Endothelial cell (in vitro differentiated cells): ENCODE measurements at regions not wholly inside any gene's neighbourhood (a gene's known extent, or its start where the extent isn't known, plus 50 kb on each side); places are given as distances from the start of the nearest gene placed in this dataset.

Source experiments
- DNase-seq: peaks from one replicate; pipeline ENCODE4 v3.0.0; 2021; ENCODE audit warnings: low spot score
- H3K27ac Mint-ChIP-seq: one replicate; pipeline ENCODE4 v1.8.0; 2021; ENCODE audit warnings: mixed read lengths, inconsistent platforms; ENCODE audit not compliant: unreplicated experiment
- H3K27me3 Mint-ChIP-seq: one replicate; pipeline ENCODE4 v1.8.0; 2021; ENCODE audit warnings: mild to moderate bottlenecking, moderate library complexity, mixed read lengths, inconsistent platforms; ENCODE audit not compliant: unreplicated experiment
- H3K36me3 Mint-ChIP-seq: one replicate; pipeline ENCODE4 v1.8.0; 2021; ENCODE audit warnings: mild to moderate bottlenecking, low read depth, mixed read lengths, inconsistent platforms; ENCODE audit not compliant: unreplicated experiment
- H3K4me1 Mint-ChIP-seq: one replicate; pipeline ENCODE4 v1.8.0; 2021; ENCODE audit warnings: mild to moderate bottlenecking, mixed read lengths, inconsistent platforms; ENCODE audit not compliant: unreplicated experiment
- H3K4me3 Mint-ChIP-seq: one replicate; pipeline ENCODE4 v1.8.0; 2021; ENCODE audit warnings: mild to moderate bottlenecking, mixed read lengths, inconsistent platforms; ENCODE audit not compliant: unreplicated experiment
- H3K9me3 Mint-ChIP-seq: one replicate; pipeline ENCODE4 v1.8.0; 2021; ENCODE audit warnings: mixed read lengths, inconsistent platforms; ENCODE audit not compliant: unreplicated experiment
- TF ChIP-seq, protein P1 (sequence below): fragments of 200-600 bp; sonication (generic); IDR thresholded peaks from one replicate; pipeline ENCODE4 v1.5.0; 2021; ENCODE audit warnings: antibody characterized with exemption; ENCODE audit not compliant: unreplicated experiment

DNA sequence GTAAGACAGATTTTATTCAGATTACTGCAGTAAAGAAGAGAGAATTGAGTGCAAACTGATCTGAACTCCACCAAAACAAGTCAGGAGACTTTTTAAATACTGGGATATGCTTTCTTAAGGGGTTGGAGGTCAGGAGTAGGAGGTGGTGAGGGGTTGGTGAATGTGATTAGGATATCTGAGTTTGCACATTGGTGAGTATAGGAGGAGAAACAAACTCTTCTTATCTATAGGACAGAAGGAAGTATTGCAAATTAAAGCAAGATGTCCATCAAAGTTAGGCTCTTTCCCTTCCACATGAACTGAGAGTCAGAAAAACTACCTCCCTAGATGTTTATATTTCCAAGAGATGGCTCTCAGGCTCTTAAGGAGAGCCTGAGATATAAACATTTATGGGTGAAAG, 114.6 kb upstream of the HTR1E start:
- TF ChIP-seq, protein P1, sequence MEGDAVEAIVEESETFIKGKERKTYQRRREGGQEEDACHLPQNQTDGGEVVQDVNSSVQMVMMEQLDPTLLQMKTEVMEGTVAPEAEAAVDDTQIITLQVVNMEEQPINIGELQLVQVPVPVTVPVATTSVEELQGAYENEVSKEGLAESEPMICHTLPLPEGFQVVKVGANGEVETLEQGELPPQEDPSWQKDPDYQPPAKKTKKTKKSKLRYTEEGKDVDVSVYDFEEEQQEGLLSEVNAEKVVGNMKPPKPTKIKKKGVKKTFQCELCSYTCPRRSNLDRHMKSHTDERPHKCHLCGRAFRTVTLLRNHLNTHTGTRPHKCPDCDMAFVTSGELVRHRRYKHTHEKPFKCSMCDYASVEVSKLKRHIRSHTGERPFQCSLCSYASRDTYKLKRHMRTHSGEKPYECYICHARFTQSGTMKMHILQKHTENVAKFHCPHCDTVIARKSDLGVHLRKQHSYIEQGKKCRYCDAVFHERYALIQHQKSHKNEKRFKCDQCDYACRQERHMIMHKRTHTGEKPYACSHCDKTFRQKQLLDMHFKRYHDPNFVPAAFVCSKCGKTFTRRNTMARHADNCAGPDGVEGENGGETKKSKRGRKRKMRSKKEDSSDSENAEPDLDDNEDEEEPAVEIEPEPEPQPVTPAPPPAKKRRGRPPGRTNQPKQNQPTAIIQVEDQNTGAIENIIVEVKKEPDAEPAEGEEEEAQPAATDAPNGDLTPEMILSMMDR: no peak
- no peaks in the 10 kb centered on the region for H3K27me3 Mint-ChIP-seq
- no peaks in the 10 kb centered on the region for H3K36me3 Mint-ChIP-seq
- H3K4me1 Mint-ChIP-seq: no peaks in the 10 kb centered on the region
- no peaks in the 10 kb centered on the region for H3K9me3 Mint-ChIP-seq
- no peak overlapping the region for H3K4me3 Mint-ChIP-seq
- DNase-seq: no peak
- no peak overlapping the region for H3K27ac Mint-ChIP-seq

DNA sequence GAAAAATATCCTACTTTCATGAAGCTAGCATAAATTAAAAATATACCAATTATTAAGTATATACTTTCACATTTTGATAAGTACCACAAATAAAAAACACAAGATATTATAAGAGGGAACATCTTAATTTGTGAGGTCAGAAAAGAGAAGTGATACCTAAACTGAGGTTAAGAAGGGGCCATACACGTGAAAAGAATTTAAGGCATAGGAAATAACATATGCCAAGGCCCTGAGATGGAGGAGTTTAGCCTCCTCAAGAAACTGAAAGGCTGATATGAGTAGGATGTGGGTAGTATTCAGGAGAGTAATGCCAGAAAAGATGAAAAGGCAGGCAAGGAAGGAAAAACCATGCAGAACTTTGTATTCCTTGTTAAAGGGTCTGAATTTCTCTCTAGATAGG, 116.6 kb upstream of the HTR1E start:
- Mint-ChIP-seq H3K9me3 (no peaks in the 10 kb centered on the region), H3K4me3 (no peak overlapping the region), H3K36me3 (no peaks in the 10 kb centered on the region), H3K4me1 (no peaks in the 10 kb centered on the region), H3K27me3 (peaks cover 3% of the 10 kb centered on the region), H3K27ac (no peak overlapping the region)
- DNase-seq: no peak
- TF ChIP-seq, protein P1: no peak

- Mint-ChIP-seq H3K9me3 (no peaks in the 10 kb centered on the region), H3K27me3 (no peaks in the 10 kb centered on the region), H3K36me3 (no peaks in the 10 kb centered on the region), H3K4me3 (no peak overlapping the region), H3K4me1 (no peaks in the 10 kb centered on the region), H3K27ac (no peak overlapping the region)
- TF ChIP-seq, protein P1: no peak
- DNase-seq: no peak
Observed at GRCh38 chr6:86793649-86794048, 143.7 kb upstream of the HTR1E start.

DNA sequence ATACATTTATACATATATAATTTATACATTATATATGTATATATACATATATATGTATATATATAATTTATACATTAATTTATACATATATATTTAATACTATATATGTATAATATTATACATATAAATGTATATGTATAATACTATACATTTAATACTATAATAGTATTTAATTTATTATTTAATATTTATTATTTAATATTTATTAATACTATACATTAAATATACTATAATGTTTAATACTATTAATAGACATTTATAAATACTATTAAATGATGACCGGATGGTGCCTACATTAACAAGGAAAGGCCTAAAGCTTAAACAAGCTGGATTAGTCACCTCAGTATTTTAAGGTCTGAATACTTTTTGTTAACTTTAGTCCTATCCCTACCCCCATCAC, 145.9 kb upstream of the HTR1E start:
- no peaks in the 10 kb centered on the region for H3K36me3 Mint-ChIP-seq
- no peaks in the 10 kb centered on the region for H3K4me1 Mint-ChIP-seq
- TF ChIP-seq, protein P1: no peak
- no peak overlapping the region for H3K27ac Mint-ChIP-seq
- H3K27me3 Mint-ChIP-seq: no peaks in the 10 kb centered on the region
- no peak overlapping the region for H3K4me3 Mint-ChIP-seq
- H3K9me3 Mint-ChIP-seq: peaks cover 7% of the 10 kb centered on the region
- DNase-seq: no peak

DNA sequence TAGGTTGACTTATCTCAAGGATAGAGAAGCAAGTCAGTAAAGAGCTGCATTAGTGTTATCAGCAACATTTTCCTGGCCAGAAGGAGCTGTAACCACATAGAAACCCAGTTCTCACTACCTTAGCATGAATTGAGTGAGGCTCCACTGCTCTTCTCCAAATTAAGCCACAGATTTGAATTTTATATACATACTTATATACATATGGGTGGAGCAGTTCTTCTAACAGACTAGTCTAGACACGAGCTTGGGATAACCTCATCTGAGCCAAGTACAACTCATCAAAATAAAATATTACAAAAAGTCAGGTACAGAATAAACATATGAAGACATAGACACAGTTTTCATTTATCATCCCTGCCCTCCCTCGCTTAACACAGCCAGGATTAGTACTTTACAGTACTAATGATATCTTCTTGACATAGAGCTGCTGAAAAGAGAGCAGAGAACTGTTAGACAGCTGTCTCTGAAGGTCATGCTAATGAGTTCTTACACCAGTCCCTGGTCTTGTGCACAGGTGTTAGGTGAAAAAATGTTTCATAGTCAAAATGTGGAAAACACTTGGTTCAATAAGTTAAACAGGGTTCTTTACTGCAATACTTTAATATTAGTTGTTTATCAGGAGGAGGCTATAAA, 147.4 kb upstream of the HTR1E start:
- no peaks in the 10 kb centered on the region for H3K4me1 Mint-ChIP-seq
- no peaks in the 10 kb centered on the region for H3K27me3 Mint-ChIP-seq
- no peak overlapping the region for H3K4me3 Mint-ChIP-seq
- TF ChIP-seq, protein P1: no peak
- peaks cover 7% of the 10 kb centered on the region for H3K9me3 Mint-ChIP-seq
- no peak overlapping the region for H3K27ac Mint-ChIP-seq
- no peak for DNase-seq
- no peaks in the 10 kb centered on the region for H3K36me3 Mint-ChIP-seq
